CD4-positive, alpha-beta T cell (primary cell): ENCODE measurements at regions not wholly inside any gene's neighbourhood (a gene's known extent, or its start where the extent isn't known, plus 50 kb on each side); places are given as distances from the start of the nearest gene placed in this dataset.

Experiments
- ATAC-seq: fragments of 200-7000 bp; cut with Tn5 transposase; one replicate; pipeline ENCODE4 v1.10.0; 2022; ENCODE audit warnings: mild to moderate bottlenecking; ENCODE audit not compliant: poor library complexity
- CTCF ChIA-PET: fragments of 350-600 bp; sonication (Branson Sonifier 250); formaldehyde crosslinking; loops from one replicate; lab custom pipeline; 2021; ENCODE audit warnings: antibody characterized with exemption, inconsistent platforms; lab: Charles Lee
- POLR2A ChIA-PET: fragments of 350-600 bp; sonication (Branson Sonifier 250); formaldehyde crosslinking; loops from one replicate; lab custom pipeline; 2021; ENCODE audit warnings: antibody characterized with exemption, inconsistent platforms; lab: Charles Lee
- DNase-seq, 14 experiments: peaks; one replicate each; pipeline ENCODE4 v3.0.0-alpha.2; 2013 to 2020; ENCODE audit warnings: mixed read lengths in 2 of 14
- H3K27ac ChIP-seq, 2 donors: one replicate each; pipeline versions ENCODE4 v1.5.1 to v1.7.0; 2013; ENCODE audit warnings: low read length in 2 of 2, low read depth in 1 of 2, mild to moderate bottlenecking in 1 of 2
- H3K27me3 ChIP-seq, 2 experiments: 1 replicate in 1 of 2; 2 replicates in 1 of 2; pipeline versions ENCODE4 v1.6.1 to v1.7.0; 2013; ENCODE audit warnings: low read length in 2 of 2, control low read depth in 1 of 2, mild to moderate bottlenecking in 1 of 2, moderate library complexity in 1 of 2; ENCODE audit not compliant: insufficient read depth in 2 of 2, control insufficient read depth in 1 of 2
- H3K36me3 ChIP-seq: one replicate; pipeline ENCODE4 v1.6.1; 2013; ENCODE audit warnings: low read length, control low read depth; ENCODE audit not compliant: insufficient read depth
- H3K4me1 ChIP-seq: one replicate; pipeline ENCODE4 v1.6.1; 2013; ENCODE audit warnings: low read length, control low read depth; ENCODE audit not compliant: insufficient read depth
- H3K4me3 ChIP-seq: one replicate; pipeline ENCODE4 v1.5.1; 2013; ENCODE audit warnings: mild to moderate bottlenecking, low read length, moderate library complexity
- H3K9me3 ChIP-seq, 2 experiments: 1 replicate in 1 of 2; 2 replicates in 1 of 2; pipeline versions ENCODE4 v1.6.1 to v1.7.0; 2013; ENCODE audit warnings: low read length in 2 of 2, mild to moderate bottlenecking in 2 of 2, control low read depth in 1 of 2, moderate library complexity in 1 of 2; ENCODE audit not compliant: control insufficient read depth in 1 of 2, insufficient read depth in 1 of 2
- H3K27ac Mint-ChIP-seq: one replicate; pipeline ENCODE4 v1.8.0; 2020; ENCODE audit warnings: mixed read lengths
- H3K27me3 Mint-ChIP-seq: one replicate; pipeline ENCODE4 v1.8.0; 2021; ENCODE audit warnings: mixed read lengths
- H3K36me3 Mint-ChIP-seq: one replicate; pipeline ENCODE4 v1.8.0; 2021; ENCODE audit warnings: low read depth, mixed read lengths
- H3K4me1 Mint-ChIP-seq: one replicate; pipeline ENCODE4 v1.8.0; 2021; ENCODE audit warnings: low read depth, mixed read lengths
- H3K4me3 Mint-ChIP-seq: one replicate; pipeline ENCODE4 v1.8.0; 2020; ENCODE audit warnings: mild to moderate bottlenecking, mixed read lengths
- H3K9me3 Mint-ChIP-seq: one replicate; pipeline ENCODE4 v1.8.0; 2020; ENCODE audit warnings: mixed read lengths
- CTCF ChIP-seq: fragments of 200-600 bp; IDR thresholded peaks from one replicate; pipeline ENCODE4 v1.8.0; 2022; ENCODE audit warnings: antibody characterized with exemption, mild to moderate bottlenecking
- intact Hi-C, 2 experiments: fragments of 100-400 bp; cut with DNase I in 1 of 2; cut with micrococcal nuclease in 1 of 2; formaldehyde crosslinking; loops; one replicate each; pipeline versions ENCODE4 v1.15.1 to v1.9.0; 2023 to 2025; cut with DNase I, micrococcal nuclease

GRCh38 chr11:97202613-97203292, 812.9 kb downstream of the JRKL start:
- no peaks in the 10 kb centered on the region for H3K27me3 Mint-ChIP-seq
- POLR2A ChIA-PET: no interaction called here

DNA sequence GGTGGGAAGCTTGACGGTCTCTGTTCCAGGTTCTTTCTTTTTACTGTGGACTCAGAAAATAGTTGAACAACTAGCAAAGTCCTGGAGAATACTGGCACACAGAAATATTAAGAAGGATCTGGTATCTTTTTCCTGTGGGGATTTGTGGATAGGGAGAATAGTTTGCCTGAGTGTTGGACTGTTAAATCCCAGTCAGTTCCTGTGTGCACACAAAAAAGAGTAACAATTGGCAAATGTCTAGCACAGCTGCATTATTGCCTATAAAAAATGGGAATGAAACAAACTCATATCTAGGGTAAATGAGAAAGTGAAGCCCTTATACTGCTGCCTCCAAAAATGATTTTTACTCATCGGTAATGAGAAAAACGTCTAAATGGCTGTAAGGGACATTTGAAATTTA, 828.2 kb downstream of the JRKL start:
- H3K27me3 Mint-ChIP-seq: no peaks in the 10 kb centered on the region

More at GRCh38 chr11:97202613-97203292, 812.9 kb downstream of the JRKL start:
- H3K27me3 ChIP-seq: no peaks in the 10 kb centered on the region
- H3K36me3 ChIP-seq: no peaks in the 10 kb centered on the region
- TF ChIP-seq CTCF: no peak
- Mint-ChIP-seq H3K36me3 (no peaks in the 10 kb centered on the region), H3K9me3 (no peaks in the 10 kb centered on the region), H3K27ac (no peak overlapping the region), H3K4me3 (no peak overlapping the region), H3K4me1 (no peaks in the 10 kb centered on the region)
- CTCF ChIA-PET: no interaction called here
- no peak overlapping the region for H3K27ac ChIP-seq
- ATAC-seq (no peak), DNase-seq (no peak)
- no peak overlapping the region for H3K4me3 ChIP-seq
- H3K4me1 ChIP-seq: no peaks in the 10 kb centered on the region
- peaks cover 5 to 15% of the 10 kb centered on the region in 2 experiments for H3K9me3 ChIP-seq
- intact Hi-C loops: no loop called here

GRCh38 chr11:97223647-97224046, 833.8 kb downstream of the JRKL start:
- H3K4me1 Mint-ChIP-seq: no peaks in the 10 kb centered on the region
- Histone ChIP-seq H3K36me3 (no peaks in the 10 kb centered on the region), H3K27ac (no peak overlapping the region), H3K9me3 (peaks cover 0 to 7% of the 10 kb centered on the region in 2 experiments), H3K4me1 (no peaks in the 10 kb centered on the region), H3K27me3 (no peaks in the 10 kb centered on the region), H3K4me3 (no peak overlapping the region)
- no peak overlapping the region for H3K4me3 Mint-ChIP-seq
- ATAC-seq (no peak), DNase-seq (no peak)
- H3K9me3 Mint-ChIP-seq: peaks cover 8% of the 10 kb centered on the region
- H3K27me3 Mint-ChIP-seq: no peaks in the 10 kb centered on the region
- ChIA-PET CTCF (no interaction called here), POLR2A (no interaction called here)
- intact Hi-C loops: no loop called here
- TF ChIP-seq CTCF: no peak
- no peak overlapping the region for H3K27ac Mint-ChIP-seq
- H3K36me3 Mint-ChIP-seq: no peaks in the 10 kb centered on the region

More for the DNA sequence above, 828.2 kb downstream of the JRKL start:
- TF ChIP-seq CTCF: no peak
- no peaks in the 10 kb centered on the region for H3K36me3 Mint-ChIP-seq
- Histone ChIP-seq H3K4me3 (no peak overlapping the region), H3K27ac (no peak overlapping the region), H3K4me1 (no peaks in the 10 kb centered on the region), H3K9me3 (peaks cover 0 to 12% of the 10 kb centered on the region in 2 experiments), H3K36me3 (no peaks in the 10 kb centered on the region), H3K27me3 (no peaks in the 10 kb centered on the region)
- no peak overlapping the region for H3K27ac Mint-ChIP-seq
- no peaks in the 10 kb centered on the region for H3K4me1 Mint-ChIP-seq
- H3K9me3 Mint-ChIP-seq: peaks cover 3% of the 10 kb centered on the region
- CTCF ChIA-PET: no interaction called here
- no peak for ATAC-seq
- H3K4me3 Mint-ChIP-seq: no peak overlapping the region
- POLR2A ChIA-PET: no interaction called here
- intact Hi-C loops: no loop called here
- no peak for DNase-seq
